22Rv1 (cell line): ENCODE measurements at regions not wholly inside any gene's neighbourhood (a gene's known extent, or its start where the extent isn't known, plus 50 kb on each side); places are given as distances from the start of the nearest gene placed in this dataset.
"Not testable (repeated sequence)": the region's sequence is repeated elsewhere in the genome, so short reads cannot be mapped to it uniquely, and the experiment has no call there.

Experiments
- H3K27ac ChIP-seq: fragments of 450-650 bp; 2 replicates; pipeline ENCODE4 v1.5.1; 2017
- ZFX ChIP-seq: fragments of 450-650 bp; IDR thresholded peaks from 2 replicates; pipeline ENCODE4 v1.6.1; 2017; ENCODE audit warnings: antibody characterized with exemption, borderline replicate concordance
- TF ChIP-seq, protein P1 (sequence below): fragments of 450-650 bp; IDR thresholded peaks from 2 replicates; pipeline ENCODE4 v1.5.1; 2017; ENCODE audit warnings: mild to moderate bottlenecking

DNA sequence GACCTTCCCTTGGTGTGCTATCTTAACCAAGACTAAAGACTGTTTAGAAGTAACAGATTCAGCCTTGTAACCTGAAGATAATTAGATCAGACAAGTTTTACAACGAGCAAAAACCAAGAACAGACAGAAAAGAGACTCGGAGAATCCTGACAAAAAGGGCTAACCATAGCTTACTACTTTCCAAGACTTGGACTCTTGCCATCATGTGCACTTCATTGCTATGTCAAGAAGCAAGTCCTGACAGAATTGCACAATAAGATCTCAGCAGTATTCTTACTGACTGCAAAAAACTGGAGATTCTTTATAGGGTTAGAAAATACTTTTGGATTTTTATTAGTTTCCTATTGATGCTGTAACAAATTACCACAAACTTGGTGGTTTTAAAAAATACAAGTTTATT, 1539.0 kb upstream of the NUDT12 start:
- TF ChIP-seq, protein P1, sequence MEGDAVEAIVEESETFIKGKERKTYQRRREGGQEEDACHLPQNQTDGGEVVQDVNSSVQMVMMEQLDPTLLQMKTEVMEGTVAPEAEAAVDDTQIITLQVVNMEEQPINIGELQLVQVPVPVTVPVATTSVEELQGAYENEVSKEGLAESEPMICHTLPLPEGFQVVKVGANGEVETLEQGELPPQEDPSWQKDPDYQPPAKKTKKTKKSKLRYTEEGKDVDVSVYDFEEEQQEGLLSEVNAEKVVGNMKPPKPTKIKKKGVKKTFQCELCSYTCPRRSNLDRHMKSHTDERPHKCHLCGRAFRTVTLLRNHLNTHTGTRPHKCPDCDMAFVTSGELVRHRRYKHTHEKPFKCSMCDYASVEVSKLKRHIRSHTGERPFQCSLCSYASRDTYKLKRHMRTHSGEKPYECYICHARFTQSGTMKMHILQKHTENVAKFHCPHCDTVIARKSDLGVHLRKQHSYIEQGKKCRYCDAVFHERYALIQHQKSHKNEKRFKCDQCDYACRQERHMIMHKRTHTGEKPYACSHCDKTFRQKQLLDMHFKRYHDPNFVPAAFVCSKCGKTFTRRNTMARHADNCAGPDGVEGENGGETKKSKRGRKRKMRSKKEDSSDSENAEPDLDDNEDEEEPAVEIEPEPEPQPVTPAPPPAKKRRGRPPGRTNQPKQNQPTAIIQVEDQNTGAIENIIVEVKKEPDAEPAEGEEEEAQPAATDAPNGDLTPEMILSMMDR, result no peak
- no peak for TF ChIP-seq ZFX
- no peak overlapping the region for H3K27ac ChIP-seq

DNA sequence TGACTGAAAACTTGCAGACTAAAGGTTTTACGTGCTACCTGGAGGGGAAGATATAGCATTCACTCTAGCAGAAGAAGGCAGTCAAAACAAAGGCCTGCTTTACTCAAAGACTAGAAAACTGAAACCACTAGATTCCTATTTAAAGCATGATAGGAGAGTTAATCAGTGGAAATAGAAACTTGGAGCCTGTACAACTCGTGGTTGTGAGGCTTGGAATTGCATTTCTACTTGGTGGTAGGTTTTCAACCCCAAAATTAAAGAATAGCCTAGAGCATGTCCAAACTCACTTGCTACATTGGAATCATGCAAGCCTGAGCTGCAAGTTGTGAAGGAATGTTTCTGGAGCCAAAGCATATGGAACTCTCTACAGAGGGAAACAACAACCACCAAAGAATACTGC, 1526.4 kb upstream of the NUDT12 start:
- H3K27ac ChIP-seq, result no peak overlapping the region
- TF ChIP-seq, protein P1, result no peak
- TF ChIP-seq ZFX, result no peak

DNA sequence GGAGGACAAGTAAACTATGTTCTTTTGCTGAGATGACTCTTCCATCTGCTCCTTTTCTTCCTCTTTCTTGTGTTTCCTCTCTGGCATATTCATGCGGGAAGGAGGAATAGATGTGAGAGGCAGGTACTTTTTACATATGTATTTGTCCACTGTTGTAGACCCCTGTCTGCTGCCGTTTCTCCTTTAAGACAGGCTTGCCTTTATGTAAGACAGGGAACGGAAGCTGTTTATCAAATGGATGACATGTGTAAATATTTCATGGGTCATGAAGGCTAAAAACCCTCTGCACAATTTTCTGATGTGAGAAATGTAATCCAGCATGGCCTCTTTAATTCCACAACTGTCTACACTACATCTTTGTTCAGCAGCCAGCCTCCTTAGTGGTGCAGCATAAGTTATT, 1525.5 kb upstream of the NUDT12 start:
- TF ChIP-seq ZFX, result no peak
- TF ChIP-seq, protein P1, result no peak
- H3K27ac ChIP-seq, result no peak overlapping the region

DNA sequence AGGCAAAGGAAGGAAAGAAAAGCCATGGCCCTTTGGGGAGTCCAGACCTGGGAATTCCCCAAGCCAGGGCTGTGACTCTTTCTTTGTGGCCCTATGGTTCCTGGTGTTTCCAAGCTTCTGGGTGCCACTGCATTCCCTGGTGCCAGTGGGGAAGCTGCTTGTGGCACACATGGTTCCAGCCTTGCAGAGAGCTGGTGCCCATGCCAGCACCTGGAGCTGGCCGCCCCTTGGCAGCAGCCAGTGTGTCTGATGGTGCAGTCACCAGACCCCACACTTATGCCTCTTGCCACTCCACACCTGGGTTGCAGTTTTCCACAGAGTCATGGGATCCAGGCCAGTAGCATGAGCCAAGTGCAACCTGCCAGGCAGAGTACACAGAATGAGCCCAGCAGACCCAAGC, 1495.3 kb upstream of the NUDT12 start:
- no peak for TF ChIP-seq ZFX
- TF ChIP-seq, protein P1, result no peak
- no peak overlapping the region for H3K27ac ChIP-seq

DNA sequence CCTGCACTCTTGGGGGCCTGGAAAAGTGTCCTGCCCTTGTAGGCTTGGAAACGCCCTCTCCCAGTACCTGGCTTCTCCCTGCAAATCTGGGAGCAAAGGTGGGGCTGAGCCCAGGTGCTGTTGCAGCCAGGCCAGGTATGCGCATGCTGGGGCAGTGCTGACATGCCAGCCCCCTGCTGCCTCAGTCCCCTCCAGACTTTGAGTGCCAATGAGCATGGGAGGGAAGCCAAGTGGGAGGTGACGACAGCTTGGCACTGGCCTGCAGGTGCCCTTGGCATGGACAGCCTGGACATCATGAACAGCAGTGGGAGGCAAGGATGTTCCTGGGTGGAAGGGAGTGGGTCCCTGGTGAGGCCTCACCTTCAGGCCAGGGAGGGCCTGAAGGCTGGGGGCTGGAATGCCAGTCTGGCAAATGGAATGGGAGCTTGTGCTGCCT, 1494.4 kb upstream of the NUDT12 start:
- H3K27ac ChIP-seq, result no peak overlapping the region
- TF ChIP-seq ZFX, result no peak

DNA sequence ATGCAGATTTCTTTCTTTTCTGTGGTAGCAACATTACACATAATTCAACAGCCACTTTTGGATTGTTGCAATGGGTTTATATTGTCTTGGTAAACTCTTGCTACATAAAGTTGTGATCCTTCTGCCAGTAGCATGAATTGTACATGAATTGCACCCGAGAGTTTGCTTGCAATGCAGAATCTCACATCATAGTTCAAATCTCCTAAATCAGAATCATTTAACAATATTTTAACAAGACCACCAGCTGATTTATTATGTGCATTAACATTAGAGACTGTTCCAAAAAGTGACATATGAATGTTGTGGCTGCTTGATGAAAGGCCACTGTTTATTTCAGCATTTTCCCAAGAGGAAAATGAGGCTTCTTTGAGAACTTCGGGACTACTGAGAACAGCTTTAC, 1491.8 kb upstream of the NUDT12 start:
- no peak overlapping the region for H3K27ac ChIP-seq

DNA sequence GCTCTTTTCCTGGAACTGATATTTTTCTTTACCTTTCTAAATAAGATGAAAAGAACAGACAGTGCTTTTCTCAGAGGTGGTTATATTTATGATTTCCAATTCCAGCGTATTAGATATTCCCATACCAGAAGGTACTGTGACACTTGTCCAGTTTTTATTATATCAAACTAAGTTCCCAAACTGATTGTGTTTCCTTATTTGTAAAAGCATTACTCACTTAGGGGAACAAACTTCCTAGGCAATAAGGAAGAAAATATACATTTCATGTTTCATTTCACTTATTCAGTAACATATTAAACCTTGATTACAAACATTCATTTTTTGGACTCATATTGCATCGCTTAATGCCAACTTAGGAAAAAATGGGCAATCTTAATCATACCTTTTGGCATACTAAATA, 1480.0 kb upstream of the NUDT12 start:
- no peak for TF ChIP-seq ZFX
- TF ChIP-seq, protein P1, result no peak

More for the DNA sequence above, 1491.8 kb upstream of the NUDT12 start:
- no peak for TF ChIP-seq ZFX
- TF ChIP-seq, protein P1, result no peak

DNA sequence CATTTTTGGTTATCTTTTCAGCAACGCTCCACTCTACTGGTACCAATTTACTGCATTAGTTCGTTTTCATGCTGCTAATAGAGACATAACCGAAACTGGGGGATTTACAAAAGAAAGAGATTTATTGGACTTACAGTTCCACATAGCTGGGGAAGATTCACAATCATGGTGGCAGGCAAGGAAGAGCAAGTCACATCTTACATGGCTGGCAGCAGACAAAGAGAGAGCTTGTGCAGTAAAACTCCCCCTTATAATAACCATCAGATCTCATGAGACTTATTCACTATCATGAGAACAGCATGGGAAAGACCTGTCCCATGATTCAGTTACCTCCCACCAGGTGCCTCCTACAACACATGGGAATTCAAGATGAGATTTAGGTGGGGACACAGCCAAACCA, 1474.2 kb upstream of the NUDT12 start:
- not testable (repeated sequence) for H3K27ac ChIP-seq

More for the DNA sequence above, 1480.0 kb upstream of the NUDT12 start:
- H3K27ac ChIP-seq, result no peak overlapping the region
